HG03442 (cell line): ENCODE measurements at regions not wholly inside any gene's neighbourhood (a gene's known extent, or its start where the extent isn't known, plus 50 kb on each side); places are given as distances from the start of the nearest gene placed in this dataset.

ENCODE experiments used
- ATAC-seq: cut with Tn5 transposase; IDR thresholded peaks from one replicate; pipeline ENCODE4 v1.9.1; 2021; ENCODE audit warnings: mild to moderate bottlenecking, moderate library complexity; ENCODE audit not compliant: unreplicated experiment

DNA sequence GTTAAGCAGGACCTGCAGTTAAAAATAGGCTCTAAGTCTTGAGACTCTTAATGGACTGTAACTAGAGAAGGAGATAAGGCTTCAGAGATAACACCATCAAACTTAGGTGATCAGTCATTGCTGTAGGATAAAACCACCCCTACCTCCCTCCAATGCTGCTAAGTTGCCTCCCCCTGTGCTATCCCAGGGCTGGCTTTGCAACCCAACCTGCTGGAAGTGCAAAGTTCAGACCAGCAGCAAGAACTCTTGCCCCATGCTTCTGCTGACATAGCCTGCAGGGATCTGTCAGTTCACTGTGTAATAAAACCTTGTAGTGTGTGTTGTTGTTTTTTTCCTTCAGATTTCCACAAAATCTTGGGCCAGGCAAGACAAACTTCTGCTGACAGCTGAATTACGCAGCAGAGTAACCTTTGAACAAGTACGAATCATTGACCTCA is 57.4 kb upstream of the EPB41L3 start:
- ATAC-seq, result no peak

DNA sequence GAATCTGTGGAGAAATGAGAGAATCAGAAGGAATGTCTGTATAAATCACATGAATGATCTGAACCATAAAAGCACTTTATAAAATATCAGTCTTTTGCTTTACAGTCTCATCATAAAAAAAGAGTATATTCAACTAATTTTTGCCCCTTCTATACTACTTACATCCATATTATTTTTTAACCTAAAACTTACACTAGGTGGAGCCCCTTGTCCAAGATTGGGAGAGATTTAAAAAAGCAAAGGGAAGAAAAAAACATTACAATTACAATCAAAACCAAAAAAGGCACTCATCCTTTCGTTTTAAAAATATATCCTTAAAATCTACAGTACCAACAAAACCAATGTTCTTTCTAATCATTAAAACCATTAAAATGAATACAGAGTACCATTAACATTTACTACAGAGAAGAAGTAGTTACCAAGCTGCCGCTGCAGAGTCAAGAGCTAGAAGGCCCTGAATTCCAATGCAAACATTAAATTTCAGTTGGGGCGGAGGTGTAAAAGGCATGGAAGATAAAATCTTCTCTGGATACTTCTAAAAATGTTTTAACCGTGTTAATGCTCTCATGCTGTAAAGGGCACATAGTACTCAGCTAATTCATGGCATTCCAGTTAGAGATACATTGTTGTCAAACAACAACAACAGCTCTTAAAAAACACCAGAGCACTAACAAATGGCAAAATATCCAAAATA is 56.7 kb upstream of the EPB41L3 start:
- no peak for ATAC-seq

DNA sequence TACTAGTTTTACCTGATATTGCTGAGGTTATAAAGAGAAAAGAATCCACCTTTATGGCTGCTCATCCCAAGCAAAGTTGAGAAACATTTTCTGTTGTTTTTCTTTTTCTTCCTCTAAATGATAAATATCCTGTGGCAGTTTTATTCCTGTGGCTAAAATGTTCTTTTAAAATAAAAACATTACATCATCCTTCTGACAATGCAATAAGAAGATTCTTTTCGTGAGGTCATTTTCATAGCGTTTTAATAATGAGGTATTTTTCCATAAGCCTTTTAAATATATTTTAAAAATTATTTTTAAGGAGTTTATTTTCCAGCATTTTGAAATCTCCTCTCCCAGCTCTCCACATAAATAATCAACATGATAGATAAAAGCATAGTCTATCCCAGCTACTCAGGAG is 52.8 kb upstream of the EPB41L3 start:
- no peak for ATAC-seq
